ENCODE measurements at regions not wholly inside any gene's neighbourhood (a gene's known extent, or its start where the extent isn't known, plus 50 kb on each side); places are given as distances from the start of the nearest gene placed in this dataset.

GRCh38 chr3:159482241-159482993, 506.2 kb upstream of the IL12A start:
- Histone ChIP-seq H3K36me3 (no peaks in the 10 kb centered on the region), H3K9me3 (peaks cover 0 to 28% (median 8%) of the 10 kb centered on the region in 11 donors), H3K4me3 (no peak overlapping the region), H3K27ac (no peak overlapping the region), H3K4me1 (no peaks in the 10 kb centered on the region), H3K27me3 (no peaks in the 10 kb centered on the region)
- no peak for DNase-seq
- TF ChIP-seq CTCF (IDR thresholded peaks at IDR 0.05) = no peak
- 48 to 58% methylated on average over 3 of the region's 3 CpGs for WGBS, 2 donors
- no peak for ATAC-seq
- intact Hi-C loops (cut with DNase I) = no loop called here

- no peaks in the 10 kb centered on the region for H3K4me1 ChIP-seq
- peaks cover 0 to 26% (median 8%) of the 10 kb centered on the region in 11 donors for H3K9me3 ChIP-seq
- no peaks in the 10 kb centered on the region for H3K36me3 ChIP-seq
- no peaks in the 10 kb centered on the region for H3K27me3 ChIP-seq
- H3K4me3 ChIP-seq = no peak overlapping the region
- ATAC-seq (no peak), DNase-seq (no peak)
- intact Hi-C loops (cut with DNase I) = no loop called here
- no peak for TF ChIP-seq CTCF (IDR thresholded peaks at IDR 0.05)
- 61 to 67% methylated on average over 5 of the region's 5 CpGs for WGBS, 2 donors
- no peak overlapping the region for H3K27ac ChIP-seq
These were observed 505.7 kb upstream of the IL12A start for GRCh38 chr3:159482994-159483367.

GRCh38 chr3:159486580-159486979, 502.1 kb upstream of the IL12A start:
- Histone ChIP-seq H3K36me3 (no peaks in the 10 kb centered on the region), H3K27ac (no peak overlapping the region), H3K27me3 (no peaks in the 10 kb centered on the region), H3K4me1 (no peaks in the 10 kb centered on the region), H3K9me3 (peaks cover 0 to 18% (median 6%) of the 10 kb centered on the region in 11 donors), H3K4me3 (no peak overlapping the region)
- no peak for TF ChIP-seq CTCF (IDR thresholded peaks at IDR 0.05)
- WGBS, 2 donors = 58 to 74% methylated on average over 2 of the region's 2 CpGs
- DNase-seq = no peak
- ATAC-seq = no peak
- intact Hi-C loops (cut with DNase I) = no loop called here

- TF ChIP-seq CTCF (IDR thresholded peaks at IDR 0.05) = no peak
- intact Hi-C loops (cut with DNase I) = no loop called here
- H3K27ac ChIP-seq = no peak overlapping the region
- H3K9me3 ChIP-seq = peaks cover 0 to 18% (median 6%) of the 10 kb centered on the region in 11 donors
- WGBS, 2 donors = 71% methylated on average over 2 of the region's 2 CpGs
- no peaks in the 10 kb centered on the region for H3K4me1 ChIP-seq
- H3K4me3 ChIP-seq = no peak overlapping the region
- no peak for DNase-seq
- no peaks in the 10 kb centered on the region for H3K36me3 ChIP-seq
- no peak for ATAC-seq
- no peaks in the 10 kb centered on the region for H3K27me3 ChIP-seq
These were observed 501.3 kb upstream of the IL12A start for GRCh38 chr3:159487304-159487703.
